Activated CD4-positive, alpha-beta T cell treated with anti-CD3 and anti-CD28 coated beads, Interleukin-2, amount 50 U/mL, for 16 hours (primary cell): ENCODE measurements at regions not wholly inside any gene's neighbourhood (a gene's known extent, or its start where the extent isn't known, plus 50 kb on each side); places are given as distances from the start of the nearest gene placed in this dataset.
"Not testable (repeated sequence)": the region's sequence is repeated elsewhere in the genome, so short reads cannot be mapped to it uniquely, and the experiment has no call there.

Experiments used
- DNase-seq: peaks from one replicate; pipeline ENCODE4 v3.0.0-alpha.2; 2020

DNA sequence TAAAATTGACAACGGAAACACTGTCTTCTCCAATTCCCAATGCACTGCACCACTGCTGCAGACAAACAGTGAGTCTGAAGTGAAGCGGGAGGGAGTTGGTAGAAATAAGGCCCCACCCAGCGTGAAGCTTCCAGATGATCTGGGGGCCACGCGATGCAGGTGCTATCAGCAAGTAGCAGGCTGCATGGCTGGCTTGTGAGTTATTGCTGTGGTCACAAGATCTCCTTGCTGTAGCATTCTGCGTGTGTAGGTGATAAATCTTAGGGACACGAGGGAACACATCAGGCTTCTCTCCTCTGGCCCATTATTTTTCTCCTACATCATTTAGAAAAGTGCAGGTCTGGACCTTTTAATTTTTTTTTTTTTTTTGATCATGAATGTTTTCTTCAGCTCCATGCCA lies 407.6 kb downstream of the TMEM114 start:
- no peak for DNase-seq

DNA sequence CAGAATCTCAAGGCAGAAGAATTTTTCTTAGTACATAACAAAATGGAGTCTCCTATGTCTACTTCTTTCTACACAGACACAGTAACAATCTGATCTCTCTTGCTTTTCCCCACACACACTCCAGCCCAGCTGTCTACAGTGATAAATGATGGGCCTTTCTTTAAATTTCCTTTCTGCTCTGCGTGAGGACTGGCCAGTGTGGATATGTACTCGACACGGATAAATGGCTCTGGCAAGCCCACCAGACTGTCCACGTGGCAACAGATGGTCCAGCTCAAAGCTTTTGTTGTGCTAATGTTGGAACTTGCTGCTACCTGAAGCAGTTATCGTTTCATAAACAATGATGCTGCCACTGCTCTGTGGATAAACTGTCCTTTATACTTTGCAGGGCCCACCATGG lies 410.7 kb downstream of the TMEM114 start:
- no peak for DNase-seq

DNA sequence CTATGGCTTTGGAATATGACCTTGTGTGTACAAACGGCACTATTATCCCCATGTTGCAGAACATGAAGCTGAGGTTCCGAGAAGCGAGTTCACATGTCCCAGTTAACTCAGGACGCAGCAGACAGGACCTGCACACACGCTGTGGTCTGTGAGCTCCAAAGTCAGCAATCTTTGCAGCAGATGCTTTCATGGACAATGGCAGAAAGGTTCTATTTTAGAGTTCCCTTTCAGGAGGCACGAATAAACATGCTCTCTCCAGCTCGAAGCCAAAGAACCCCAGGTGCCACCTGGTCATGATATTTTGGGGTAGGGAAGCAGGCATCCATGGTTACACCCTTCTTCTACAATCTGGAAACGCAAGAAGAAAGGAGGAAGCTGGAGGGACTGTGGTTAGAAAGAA lies 412.0 kb downstream of the TMEM114 start:
- no peak for DNase-seq

DNA sequence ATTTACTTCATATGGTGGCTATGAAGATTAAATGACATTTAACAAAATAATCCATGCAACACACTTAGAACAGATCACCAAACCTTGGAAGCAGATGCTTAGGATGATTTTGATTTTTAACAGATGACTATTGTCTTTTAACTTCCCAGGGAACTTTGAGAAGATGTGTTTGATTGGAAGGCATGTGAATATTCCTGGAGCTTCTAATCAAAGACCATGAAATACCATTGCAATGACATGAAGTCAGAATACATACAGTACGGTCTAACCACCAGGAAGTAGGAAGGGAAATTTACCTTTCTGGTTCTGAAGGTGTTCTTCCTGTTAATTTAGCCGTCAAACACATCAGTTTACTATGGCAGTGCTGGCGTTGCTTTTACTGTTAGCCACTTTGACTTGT lies 414.9 kb downstream of the TMEM114 start:
- DNase-seq = no peak

DNA sequence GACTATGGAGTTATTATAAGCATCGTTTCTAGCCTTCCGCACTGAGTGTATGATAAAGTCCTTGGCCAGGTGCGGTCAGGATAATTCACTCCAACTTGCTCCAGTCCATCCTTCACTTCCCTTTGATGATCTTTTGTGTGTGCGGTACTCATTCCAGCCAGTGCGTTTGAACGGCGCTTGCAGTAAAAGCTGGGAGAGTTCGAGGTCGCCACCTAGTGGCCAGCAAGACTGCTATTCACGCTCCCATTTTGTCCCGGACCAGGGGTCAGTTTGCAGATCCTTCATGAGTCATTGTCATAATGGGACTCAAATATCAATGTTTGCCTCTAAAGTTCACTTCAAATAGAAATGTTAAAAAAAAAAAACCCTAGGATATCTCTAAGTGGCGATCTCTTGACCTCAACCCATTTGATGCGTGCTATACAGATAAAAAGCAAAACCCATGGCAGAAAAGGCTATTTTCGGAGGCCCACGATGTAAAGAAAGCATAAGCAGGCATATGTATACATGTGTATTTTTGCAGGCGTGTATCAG lies 417.1 kb downstream of the TMEM114 start:
- DNase-seq = peak; percentile 57

DNA sequence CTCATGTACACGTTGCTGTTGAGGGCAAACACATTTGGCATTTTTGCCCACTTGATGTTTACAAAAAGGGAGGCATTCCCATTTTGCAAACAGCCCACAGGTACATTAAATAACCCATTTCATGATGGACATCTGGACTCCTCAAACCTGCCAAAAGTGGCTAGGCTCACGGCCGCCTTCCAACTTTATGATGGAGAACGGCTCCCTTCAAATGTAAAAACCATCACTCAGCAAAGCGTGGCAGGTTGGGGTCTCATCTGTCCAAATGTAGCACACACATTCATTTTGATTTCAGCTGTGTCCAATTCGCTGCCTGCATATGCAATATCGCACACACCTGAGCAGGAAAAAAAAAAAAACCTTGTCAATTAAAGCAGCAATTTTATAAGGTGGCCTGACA lies 417.8 kb downstream of the TMEM114 start:
- DNase-seq = no peak

DNA sequence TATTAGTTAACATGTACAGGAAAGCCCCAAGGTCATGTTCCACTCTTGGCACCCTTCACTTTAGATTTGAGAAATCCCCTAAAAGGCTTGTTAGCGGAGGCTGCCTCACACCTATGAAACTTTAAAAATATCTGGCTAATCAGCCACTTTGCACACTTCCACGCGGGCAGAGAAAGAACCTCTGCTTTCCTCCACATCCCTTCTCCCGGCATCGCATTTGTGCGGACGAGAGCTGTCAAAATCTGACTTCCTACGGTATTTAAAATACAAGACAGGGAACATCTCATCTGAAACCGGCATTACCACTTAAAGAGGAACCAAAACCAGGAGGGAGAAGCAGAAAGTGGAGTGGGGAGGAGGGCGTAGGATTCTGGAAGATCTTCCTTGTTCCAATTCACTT lies 422.3 kb downstream of the TMEM114 start:
- DNase-seq = no peak

DNA sequence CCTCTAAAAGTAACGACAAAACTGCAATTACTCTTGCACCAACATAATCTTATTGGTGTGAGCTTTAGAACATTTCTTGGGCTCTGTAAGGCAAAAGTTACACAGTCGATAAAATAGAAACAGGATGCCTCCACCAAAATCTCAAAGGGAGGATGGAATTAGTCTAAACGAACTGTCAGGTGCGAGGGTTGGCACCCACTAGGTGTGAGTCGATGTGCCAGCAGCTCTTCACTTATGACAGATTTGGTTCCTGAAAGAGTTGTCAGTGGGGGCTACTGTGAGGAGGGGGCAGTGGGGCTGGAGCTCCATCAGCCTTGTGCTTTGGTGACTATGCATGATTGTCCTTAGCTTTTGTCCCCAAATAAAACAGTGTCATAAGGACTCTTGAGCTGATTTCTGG lies 422.9 kb downstream of the TMEM114 start:
- no peak for DNase-seq

DNA sequence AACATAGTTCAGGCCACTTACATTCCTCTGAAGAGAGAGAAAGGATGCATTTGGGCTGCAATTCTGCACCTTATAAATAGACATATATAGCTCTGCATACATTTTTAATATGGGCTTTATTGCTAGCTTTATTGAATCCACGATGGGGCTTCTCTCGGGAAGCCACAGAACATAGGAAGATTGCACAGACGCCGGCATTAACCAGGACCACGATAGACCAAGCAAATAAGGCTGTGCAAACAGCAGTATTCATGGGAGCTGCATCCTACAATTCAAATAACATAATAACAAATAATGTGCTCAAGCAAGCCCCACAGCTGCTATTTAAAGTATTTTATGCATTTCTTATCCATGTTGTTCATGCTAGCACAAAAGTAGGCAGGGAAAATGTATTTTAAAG lies 432.3 kb downstream of the TMEM114 start:
- DNase-seq = no peak

DNA sequence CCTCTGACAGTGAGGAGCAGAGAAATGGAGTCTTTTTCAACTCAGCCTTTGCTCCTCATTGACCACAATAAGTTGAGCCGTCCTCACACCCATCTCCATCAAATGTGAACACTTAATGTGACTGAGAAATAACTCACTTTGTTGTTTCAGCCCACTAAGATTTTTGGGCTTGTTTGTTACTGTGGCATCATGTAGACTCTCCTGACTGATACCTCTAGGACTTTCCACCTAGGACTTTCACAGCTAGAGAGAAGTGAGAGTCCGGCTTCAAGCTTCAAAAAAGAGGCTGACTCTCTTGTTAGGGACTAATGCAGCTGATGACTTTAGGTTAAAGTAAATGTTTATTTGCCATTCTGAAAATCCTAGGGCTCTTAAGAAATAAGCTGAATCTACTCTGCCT lies 435.0 kb downstream of the TMEM114 start:
- no peak for DNase-seq

DNA sequence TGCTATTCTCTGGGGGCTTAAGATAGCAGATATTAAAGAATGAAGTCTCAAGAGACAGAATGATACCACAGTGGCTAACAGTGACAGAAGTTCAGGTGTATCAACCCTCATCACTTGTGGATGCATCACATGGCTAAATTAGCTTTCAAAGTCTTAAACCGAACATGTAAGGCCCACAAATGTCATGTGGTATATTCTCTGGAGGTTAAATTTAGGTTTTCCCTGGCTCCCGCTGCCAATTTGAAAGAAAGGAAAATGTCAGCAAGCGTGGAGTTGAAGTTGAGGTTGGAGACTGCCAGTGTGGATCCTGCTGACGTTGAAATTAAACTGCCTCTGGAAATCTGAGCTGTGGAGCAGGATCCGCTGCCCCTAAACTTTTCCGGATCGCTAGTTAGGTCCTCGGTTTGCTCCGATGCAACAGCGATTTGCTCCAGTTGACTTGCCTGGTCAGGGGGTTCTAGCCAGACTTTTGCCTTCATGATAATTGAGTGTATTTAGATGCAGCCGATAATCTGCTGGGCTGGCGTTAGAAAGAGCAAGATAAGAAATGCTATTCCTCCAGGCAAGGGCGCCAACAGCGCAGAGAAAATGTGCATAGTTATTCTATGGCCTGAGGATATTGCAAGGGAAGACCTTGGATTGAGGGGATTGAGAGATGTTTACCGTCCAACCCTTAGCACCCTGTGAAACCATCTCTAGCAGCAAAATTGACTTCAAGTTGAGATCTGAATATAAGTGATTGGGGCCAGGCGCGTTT lies 443.9 kb downstream of the TMEM114 start:
- DNase-seq = no peak

DNA sequence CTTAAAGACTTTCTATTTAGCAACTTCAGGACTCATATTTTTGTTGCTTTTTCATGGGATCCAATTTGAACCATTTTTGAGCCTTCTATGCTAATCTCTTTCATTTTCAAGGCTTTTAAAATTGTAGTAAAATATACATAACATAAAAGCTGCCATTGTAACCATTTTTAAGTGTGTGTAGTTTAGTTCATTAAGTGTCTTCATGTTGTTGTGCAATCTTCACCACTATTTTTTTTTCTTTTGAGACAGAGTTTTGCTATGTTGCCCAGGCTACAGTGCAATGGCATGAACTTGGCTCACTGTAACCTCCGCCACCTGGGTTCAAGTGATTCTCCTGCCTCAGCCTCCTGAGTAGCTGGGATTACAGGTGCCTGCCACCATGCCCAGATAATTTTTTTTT lies 451.6 kb downstream of the TMEM114 start:
- DNase-seq = no peak

DNA sequence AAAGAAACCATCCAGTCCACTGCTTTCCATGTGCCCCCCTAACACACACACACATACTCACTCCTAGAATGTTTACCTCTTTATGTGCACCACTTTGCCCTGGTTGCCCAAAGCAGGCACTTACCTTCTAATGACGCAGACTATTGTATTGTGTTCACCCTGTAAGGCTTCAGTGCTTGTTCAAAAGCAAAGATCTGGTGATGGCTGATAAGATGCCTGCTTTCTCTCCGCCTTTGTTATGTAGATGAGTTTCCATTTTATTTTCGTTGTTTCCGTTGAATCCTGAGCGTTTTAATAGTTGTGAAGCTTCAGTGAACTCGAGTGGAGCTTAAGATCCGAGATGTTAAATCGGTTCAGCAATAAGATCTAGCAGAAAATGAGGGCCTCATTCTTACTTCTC lies 452.7 kb downstream of the TMEM114 start:
- no peak for DNase-seq

DNA sequence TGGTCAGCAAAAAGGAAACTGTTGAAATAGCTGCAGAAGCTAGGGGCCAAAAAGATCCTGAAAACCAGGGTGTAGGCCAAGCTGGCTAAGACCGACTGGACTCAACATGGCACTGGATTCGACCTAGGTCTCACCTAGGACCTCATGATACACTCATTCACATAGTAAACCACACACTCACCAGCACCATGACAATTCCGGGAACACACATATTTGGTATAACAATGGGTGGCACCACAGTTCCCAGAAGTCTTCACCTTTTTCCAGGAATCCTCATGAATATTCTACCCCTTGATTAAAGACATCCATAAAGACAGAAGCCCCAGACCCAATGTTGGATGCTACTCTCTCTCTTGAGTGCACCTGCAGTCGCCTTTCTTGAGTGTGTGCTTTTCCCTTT lies 460.1 kb downstream of the TMEM114 start:
- DNase-seq = no peak

DNA sequence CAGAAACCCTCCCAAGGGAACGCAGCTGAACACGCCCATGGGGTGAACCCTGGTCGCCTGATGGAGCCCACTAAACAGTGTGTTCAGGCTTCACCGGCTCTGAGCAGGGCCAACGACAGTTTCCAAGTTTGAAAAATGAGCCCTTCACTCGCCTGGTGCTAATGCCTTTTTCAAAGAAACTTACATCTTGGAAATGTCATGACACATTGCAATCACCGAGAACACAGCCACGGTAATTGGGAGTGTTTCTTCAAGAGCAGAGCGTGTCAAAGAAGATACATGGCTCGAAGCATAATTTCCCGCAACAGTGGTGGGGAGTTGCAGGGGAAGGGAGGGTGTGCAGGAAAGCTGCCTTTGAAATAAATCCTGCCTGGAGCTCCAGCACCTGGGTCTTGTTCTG lies 463.2 kb downstream of the TMEM114 start:
- DNase-seq = no peak

DNA sequence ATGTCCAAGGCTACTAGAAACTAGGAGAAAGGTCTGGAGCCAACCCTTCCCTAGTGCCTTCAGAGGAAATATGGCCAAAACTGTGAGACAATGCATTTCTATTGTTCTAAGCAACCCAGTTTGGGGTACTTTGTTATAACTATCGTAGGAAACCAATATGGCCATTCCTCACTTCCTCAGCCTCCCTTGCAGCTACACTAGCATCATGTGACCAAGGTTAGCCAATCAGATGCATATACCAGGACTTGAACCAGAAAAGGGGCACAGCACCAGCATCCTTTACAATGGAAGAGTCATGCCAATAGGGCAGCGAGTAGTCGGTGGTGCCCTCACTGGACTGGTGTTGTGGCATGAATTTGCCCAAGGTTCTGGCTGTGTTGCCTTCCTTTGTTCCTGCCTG lies 464.0 kb downstream of the TMEM114 start:
- DNase-seq = no peak

DNA sequence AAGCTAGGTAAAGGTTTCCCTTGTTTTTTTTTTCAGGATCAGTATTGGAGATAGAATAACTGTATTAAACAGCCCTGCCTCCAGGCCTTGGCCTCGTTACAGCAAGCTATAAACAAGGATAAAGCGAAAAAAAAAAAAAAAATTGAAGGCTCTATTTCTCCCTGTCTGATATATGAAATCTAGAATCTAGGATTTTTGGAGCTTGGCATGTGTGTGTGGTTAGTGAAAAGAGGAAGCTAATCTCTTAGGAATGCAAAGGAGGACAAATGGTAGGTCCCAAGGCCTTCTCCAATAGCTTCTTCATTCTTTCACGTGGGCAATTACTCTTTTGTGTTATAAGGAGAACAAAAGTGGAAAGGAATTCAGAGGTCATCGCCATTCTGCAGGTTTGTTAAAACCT lies 470.3 kb downstream of the TMEM114 start:
- no peak for DNase-seq

DNA sequence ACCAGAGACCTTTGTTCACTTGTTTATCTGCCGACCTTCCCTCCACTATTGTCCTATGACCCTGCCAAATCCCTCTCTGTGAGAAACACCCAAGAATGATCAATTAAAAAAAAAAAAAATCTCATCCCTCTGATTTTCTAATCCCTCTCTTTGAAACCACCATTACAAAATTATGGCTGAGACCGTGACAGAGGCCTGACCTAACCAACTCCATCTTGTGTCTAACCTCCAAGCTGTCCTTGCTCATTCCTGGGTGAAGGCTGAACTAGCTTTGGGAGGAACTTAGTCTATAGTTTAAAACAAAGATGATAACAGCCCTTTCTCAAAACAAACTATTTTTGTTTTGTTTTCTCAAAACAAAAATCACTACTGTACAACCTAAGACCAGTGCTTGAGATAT lies 474.5 kb downstream of the TMEM114 start:
- no peak for DNase-seq

DNA sequence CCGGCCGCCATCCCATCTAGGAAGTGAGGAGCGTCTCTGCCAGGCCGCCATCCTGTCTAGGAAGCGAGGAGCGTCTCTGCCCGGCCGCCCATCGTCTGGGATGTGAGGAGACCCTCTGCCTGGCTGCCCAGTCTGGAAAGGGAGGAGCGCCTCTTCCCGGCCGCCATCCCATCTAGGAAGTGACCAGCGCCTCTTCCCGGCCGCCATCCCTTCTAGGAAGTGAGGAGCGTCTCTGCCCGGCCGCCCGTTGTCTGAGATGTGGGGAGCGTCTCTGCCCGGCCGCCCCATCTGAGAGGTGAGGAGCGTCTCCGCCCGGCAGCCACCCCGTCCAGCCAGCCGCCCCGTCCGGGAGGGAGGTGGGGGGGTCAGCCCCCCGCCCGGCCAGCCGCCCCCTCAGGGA lies 475.4 kb downstream of the TMEM114 start:
- not testable (repeated sequence) for DNase-seq

DNA sequence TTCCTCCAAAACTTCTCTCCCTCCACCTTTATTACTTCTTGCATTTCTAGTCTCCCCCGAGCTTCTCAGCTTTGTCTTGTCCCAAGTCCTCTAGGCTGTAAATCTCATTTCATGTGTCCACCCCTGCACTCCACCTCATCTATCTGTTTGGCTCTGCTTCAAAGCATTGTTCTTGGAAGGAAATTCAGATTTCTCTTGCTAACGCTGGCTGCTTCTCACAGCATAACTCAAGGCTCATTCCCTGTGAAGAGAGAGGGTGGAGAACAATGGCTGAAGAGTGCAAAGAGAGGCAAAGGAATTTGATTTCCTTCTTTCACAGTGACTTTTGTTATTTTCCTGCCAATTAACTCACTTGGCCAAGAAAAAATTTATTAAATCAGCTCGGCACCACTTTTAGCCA lies 476.5 kb downstream of the TMEM114 start:
- no peak for DNase-seq

DNA sequence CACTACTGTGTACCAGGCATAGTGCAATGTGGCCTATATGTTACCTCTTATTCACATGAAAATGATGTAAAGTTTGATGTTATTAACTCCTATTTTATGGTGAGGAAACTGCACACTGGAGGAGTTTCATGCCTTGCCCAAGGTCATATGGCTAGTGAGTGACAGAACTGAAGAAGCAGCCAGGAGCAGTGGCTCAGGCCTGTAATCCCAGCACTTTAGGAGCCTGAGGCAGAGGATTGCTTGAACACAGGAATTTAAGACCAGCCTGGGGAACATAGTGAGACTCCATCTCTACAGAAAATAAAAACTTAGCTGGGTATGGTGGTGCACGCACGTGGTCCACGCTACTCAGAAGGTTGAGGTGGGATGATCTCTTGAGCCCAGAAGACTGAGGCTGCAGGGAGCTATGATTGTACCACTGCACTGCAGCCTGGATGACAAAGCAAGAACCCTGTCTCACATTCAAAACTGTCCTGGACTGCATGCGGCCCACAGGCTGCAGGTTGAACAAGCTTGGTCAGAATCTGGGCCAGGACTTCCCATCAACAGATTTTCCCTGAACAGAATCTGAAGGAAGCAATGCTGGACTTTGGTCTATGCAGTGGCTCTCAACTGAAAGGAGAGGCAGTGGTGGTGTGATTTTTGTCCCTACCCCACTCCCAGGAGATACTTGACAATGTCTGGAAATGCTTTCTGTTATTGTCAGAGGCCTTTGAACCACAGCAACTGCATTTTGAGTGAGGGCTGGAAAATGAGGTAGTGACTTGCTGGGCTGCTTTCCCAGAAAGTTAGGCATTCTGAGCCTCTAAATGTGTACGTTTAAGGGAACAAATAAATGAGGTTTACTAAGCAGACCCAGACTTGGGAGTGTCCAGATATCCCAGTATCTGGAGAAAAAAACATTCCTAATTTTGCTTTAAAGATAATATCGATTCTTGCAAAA lies 479.5 kb downstream of the TMEM114 start:
- no peak for DNase-seq

DNA sequence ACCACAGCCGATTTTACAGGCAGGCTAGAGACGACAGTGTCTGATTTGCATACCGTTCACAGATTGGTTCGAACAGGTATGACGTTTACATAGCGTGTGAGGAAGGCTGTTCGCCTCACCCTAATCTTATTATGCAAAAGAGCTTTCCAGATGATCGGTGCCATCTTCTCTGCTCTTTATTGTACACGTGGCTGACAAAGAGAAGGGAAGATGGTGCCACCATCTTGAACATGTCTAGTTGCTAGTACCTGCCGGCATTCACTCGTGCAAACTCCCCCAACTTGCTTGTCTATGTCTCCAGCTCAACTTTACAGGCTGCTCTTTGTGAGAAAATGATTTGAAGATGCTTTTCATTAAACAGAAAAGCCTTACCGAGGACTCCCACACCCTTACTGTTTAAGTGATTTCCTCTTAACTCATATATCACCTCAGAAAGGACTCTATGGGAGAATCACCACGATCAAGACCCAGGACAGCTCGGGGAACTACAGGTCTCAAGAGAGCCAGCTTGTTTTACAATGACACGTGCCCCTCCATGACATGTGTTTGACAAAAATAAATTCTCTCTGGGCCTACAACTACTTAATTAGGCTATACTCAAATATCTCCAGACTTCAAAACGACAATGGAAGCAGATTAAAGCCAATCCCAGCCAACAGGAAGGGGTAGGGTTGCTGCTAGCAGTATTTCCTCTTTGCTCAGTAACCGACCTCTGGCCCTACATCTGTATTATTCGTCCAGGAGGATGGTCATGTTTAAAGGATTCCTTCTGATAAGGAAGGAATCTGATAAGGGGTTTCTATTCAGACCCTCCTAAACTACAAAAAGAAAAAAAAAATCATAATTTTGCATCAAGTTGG lies 480.6 kb downstream of the TMEM114 start:
- no peak for DNase-seq

DNA sequence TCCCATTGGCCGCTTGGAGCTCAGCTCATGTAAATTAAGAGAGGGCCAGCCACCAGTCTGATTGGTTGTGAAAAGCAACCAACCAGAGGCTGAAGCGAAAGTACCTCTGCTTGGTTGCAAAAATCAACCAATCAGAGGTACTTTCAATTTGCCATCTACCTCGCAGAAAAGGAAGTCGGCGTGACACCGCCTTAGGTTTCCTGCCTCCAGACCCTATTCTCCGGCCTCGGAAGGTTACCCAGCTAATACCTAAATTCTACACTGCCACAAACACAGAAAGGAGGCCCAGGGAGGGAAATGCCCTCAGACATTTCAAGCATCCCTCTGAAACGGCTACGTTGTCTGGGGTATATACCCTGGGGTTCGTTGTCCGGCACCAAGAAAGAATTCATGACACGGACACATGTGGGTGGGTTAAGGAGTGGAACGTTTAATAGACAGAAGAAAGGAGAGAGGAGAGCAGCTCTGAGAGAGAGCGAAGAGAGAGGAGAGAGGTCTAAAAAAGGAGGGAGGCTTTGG lies 481.3 kb downstream of the TMEM114 start:
- DNase-seq = no peak
